DOHH2 (cell line): ENCODE measurements at regions not wholly inside any gene's neighbourhood (a gene's known extent, or its start where the extent isn't known, plus 50 kb on each side); places are given as distances from the start of the nearest gene placed in this dataset.

ENCODE experiments used
- H3F3A ChIP-seq: fragments of 200-600 bp; sonication (generic), shearing (Covaris generic); 2 replicates; pipeline ENCODE4 v1.6.0; 2016; ENCODE audit warnings: antibody characterized with exemption, mild to moderate bottlenecking; ENCODE audit not compliant: control insufficient read depth, insufficient read depth
- H3K27ac ChIP-seq: fragments of 200-600 bp; sonication (generic); 2 replicates; pipeline ENCODE4 v1.5.1; 2014; ENCODE audit warnings: low read depth, mild to moderate bottlenecking, low read length, moderate library complexity
- H3K27me3 ChIP-seq: fragments of 200-600 bp; sonication (generic); 2 replicates; pipeline ENCODE4 v1.6.1; 2014; ENCODE audit warnings: mild to moderate bottlenecking, low read length, mixed read lengths; ENCODE audit not compliant: control insufficient read depth
- H3K36me3 ChIP-seq: fragments of 200-600 bp; sonication (generic); 2 replicates; pipeline ENCODE4 v1.6.1; 2014; ENCODE audit warnings: mild to moderate bottlenecking, low read length, moderate library complexity, mixed read lengths; ENCODE audit not compliant: control insufficient read depth
- H3K4me1 ChIP-seq: fragments of 200-600 bp; sonication (generic); 2 replicates; pipeline ENCODE4 v1.6.1; 2014; ENCODE audit warnings: mild to moderate bottlenecking, low read length, mixed read lengths; ENCODE audit not compliant: control insufficient read depth
- H3K4me2 ChIP-seq: fragments of 200-600 bp; sonication (generic); 2 replicates; pipeline ENCODE4 v1.6.0; 2014; ENCODE audit warnings: mild to moderate bottlenecking, low read length, moderate library complexity
- H3K4me3 ChIP-seq: fragments of 200-600 bp; sonication (generic); 2 replicates; pipeline ENCODE4 v1.5.1; 2014; ENCODE audit warnings: mild to moderate bottlenecking, low read length, mixed read lengths
- H3K79me2 ChIP-seq: fragments of 200-600 bp; sonication (generic); 2 replicates; pipeline ENCODE4 v1.6.1; 2014; ENCODE audit warnings: mild to moderate bottlenecking, low read length, mixed read lengths; ENCODE audit not compliant: control insufficient read depth
- H3K9me2 ChIP-seq: fragments of 200-600 bp; sonication (generic); replicated peaks from 2 replicates; pipeline ENCODE4 v1.6.1; 2014; ENCODE audit warnings: mild to moderate bottlenecking, low read length, mixed read lengths; ENCODE audit not compliant: control insufficient read depth
- H3K9me3 ChIP-seq: fragments of 200-600 bp; sonication (generic); 2 replicates; pipeline ENCODE4 v1.6.1; 2014; ENCODE audit warnings: antibody characterized with exemption, low read length, mixed read lengths; ENCODE audit not compliant: control insufficient read depth, insufficient read depth
- H4K20me1 ChIP-seq: fragments of 200-600 bp; sonication (generic); 2 replicates; pipeline ENCODE4 v1.6.0; 2014; ENCODE audit warnings: low read depth, mild to moderate bottlenecking, antibody characterized with exemption, low read length, moderate library complexity; ENCODE audit not compliant: control insufficient read depth, insufficient read depth
- EZH2phosphoT487 ChIP-seq: fragments of 200-600 bp; sonication (generic); IDR thresholded peaks from 2 replicates; pipeline ENCODE4 v1.6.1; 2017; ENCODE audit warnings: borderline replicate concordance, mild to moderate bottlenecking, antibody characterized with exemption, low read length, moderate library complexity, mixed read lengths
- TF ChIP-seq, protein P1 (sequence below): fragments of 200-600 bp; sonication (generic); IDR thresholded peaks from one replicate; pipeline ENCODE4 v1.5.1; 2014; ENCODE audit warnings: antibody characterized with exemption, mild to moderate bottlenecking, low read depth, low read length; ENCODE audit not compliant: poor library complexity, severe bottlenecking

DNA sequence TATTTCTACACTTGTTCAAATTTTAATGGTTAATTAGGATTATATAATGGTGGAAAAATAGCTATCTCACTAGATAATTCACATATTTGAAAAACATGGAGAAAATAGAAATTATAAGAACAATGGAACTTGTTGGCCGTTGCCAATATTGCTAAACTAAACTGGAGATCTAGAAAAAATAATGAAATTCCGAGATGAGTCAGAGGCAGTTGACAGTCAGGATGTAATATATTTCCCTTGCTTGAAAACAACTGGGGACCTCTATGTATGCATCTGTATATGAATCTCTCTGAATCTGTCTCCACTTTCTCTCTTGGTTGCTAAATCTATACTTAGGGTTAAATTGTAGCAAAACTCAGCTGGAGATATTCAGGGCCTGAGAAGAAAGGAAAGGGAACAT, 1108.2 kb upstream of the GJE1 start:
- no peak overlapping the region for H3K4me3 ChIP-seq
- no peaks in the 10 kb centered on the region for H3K9me2 ChIP-seq
- H3K36me3 ChIP-seq = no peaks in the 10 kb centered on the region
- no peaks in the 10 kb centered on the region for H3K9me3 ChIP-seq
- H3K79me2 ChIP-seq = no peaks in the 10 kb centered on the region
- H3K27me3 ChIP-seq = no peaks in the 10 kb centered on the region
- H3K27ac ChIP-seq = no peak overlapping the region
- H3K4me1 ChIP-seq = no peaks in the 10 kb centered on the region
- no peaks in the 10 kb centered on the region for H4K20me1 ChIP-seq
- H3K4me2 ChIP-seq = no peak overlapping the region
- no peak for TF ChIP-seq EZH2phosphoT487
- TF ChIP-seq, protein P1, sequence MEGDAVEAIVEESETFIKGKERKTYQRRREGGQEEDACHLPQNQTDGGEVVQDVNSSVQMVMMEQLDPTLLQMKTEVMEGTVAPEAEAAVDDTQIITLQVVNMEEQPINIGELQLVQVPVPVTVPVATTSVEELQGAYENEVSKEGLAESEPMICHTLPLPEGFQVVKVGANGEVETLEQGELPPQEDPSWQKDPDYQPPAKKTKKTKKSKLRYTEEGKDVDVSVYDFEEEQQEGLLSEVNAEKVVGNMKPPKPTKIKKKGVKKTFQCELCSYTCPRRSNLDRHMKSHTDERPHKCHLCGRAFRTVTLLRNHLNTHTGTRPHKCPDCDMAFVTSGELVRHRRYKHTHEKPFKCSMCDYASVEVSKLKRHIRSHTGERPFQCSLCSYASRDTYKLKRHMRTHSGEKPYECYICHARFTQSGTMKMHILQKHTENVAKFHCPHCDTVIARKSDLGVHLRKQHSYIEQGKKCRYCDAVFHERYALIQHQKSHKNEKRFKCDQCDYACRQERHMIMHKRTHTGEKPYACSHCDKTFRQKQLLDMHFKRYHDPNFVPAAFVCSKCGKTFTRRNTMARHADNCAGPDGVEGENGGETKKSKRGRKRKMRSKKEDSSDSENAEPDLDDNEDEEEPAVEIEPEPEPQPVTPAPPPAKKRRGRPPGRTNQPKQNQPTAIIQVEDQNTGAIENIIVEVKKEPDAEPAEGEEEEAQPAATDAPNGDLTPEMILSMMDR = no peak
- no peaks in the 10 kb centered on the region for H3F3A ChIP-seq

DNA sequence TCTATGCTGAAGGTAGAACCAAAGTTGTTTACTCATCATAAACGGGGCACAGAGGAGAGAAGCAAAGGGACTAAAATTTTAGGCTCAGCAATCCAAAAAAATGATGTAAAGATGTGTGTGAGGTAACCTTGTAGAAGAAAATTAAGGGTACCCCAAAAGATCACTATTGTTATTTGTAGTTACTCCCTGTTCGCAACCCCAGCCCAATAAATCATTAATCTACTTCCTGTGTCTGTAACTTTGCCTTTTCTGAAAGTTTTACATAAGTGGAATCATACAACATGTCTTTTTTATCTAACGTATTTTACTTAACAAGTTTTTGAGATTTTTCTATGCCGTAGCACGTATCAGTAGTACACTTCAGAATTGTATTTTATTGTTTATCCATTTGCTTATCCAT, 1114.8 kb upstream of the GJE1 start:
- Histone ChIP-seq H3K9me3 (no peaks in the 10 kb centered on the region), H3K4me2 (no peak overlapping the region), H3K9me2 (no peaks in the 10 kb centered on the region), H4K20me1 (no peaks in the 10 kb centered on the region), H3F3A (no peaks in the 10 kb centered on the region), H3K79me2 (no peaks in the 10 kb centered on the region), H3K27me3 (no peaks in the 10 kb centered on the region), H3K27ac (no peak overlapping the region), H3K4me1 (no peaks in the 10 kb centered on the region), H3K4me3 (no peak overlapping the region), H3K36me3 (no peaks in the 10 kb centered on the region)
- TF ChIP-seq, protein P1 = no peak
- no peak for TF ChIP-seq EZH2phosphoT487

DNA sequence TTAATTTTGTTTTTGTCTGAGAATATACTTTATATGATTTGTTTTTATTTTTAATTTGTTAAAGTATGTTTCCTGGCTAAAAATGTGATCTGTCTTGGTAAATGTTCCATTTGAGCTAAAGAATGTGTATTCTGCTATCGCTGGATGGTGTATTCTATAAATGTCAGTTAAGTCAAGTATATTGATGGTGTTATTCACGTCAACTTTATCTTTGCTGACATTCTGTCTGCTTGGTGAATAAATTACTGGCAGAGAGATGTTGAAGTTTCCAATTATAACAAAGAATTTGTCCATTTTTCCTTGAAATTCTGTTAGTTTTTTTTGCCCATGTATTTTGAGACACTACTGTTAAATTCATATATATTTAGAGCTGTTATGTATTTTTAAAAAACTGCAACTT, 1131.8 kb upstream of the GJE1 start:
- H3K79me2 ChIP-seq = no peaks in the 10 kb centered on the region
- no peaks in the 10 kb centered on the region for H4K20me1 ChIP-seq
- H3K9me2 ChIP-seq = no peaks in the 10 kb centered on the region
- H3K4me3 ChIP-seq = no peak overlapping the region
- no peaks in the 10 kb centered on the region for H3F3A ChIP-seq
- TF ChIP-seq EZH2phosphoT487 = no peak
- TF ChIP-seq, protein P1 = no peak
- H3K4me1 ChIP-seq = no peaks in the 10 kb centered on the region
- no peaks in the 10 kb centered on the region for H3K27me3 ChIP-seq
- H3K36me3 ChIP-seq = no peaks in the 10 kb centered on the region
- no peak overlapping the region for H3K27ac ChIP-seq
- no peak overlapping the region for H3K4me2 ChIP-seq
- no peaks in the 10 kb centered on the region for H3K9me3 ChIP-seq

DNA sequence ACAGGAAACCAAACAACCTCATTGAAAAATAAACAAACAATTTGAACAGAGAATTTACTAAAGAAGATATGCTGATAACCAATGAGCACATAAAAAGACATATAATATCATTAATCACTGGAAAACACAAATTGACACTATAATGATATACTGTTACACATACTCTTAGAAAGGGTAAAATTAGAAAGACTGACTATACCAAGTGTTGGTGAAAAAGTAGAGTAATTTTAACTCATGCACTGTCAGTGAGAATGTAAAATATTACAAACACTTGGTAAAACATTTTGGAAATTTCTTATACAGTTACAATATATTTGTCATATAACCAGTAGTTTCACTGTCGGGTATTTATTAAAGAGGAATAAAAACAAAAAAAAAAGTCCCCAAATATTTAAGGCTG, 1139.2 kb upstream of the GJE1 start:
- Histone ChIP-seq H3K27ac (no peak overlapping the region), H4K20me1 (no peaks in the 10 kb centered on the region), H3K27me3 (no peaks in the 10 kb centered on the region), H3K79me2 (no peaks in the 10 kb centered on the region), H3K9me2 (no peaks in the 10 kb centered on the region), H3K9me3 (no peaks in the 10 kb centered on the region), H3F3A (no peaks in the 10 kb centered on the region), H3K36me3 (no peaks in the 10 kb centered on the region), H3K4me3 (no peak overlapping the region), H3K4me2 (no peak overlapping the region), H3K4me1 (no peaks in the 10 kb centered on the region)
- TF ChIP-seq EZH2phosphoT487 = no peak
- TF ChIP-seq, protein P1 = no peak
